K562 (cell line): ENCODE measurements at regions not wholly inside any gene's neighbourhood (a gene's known extent, or its start where the extent isn't known, plus 50 kb on each side); places are given as distances from the start of the nearest gene placed in this dataset.

Experiments
- ARID3A ChIP-seq: IDR thresholded peaks from 2 replicates; pipeline ENCODE4 v1.6.1; 2012; ENCODE audit warnings: low read depth, low read length, improper control_type of control experiment, borderline replicate concordance
- BRD4 ChIP-seq: fragments of 200-600 bp; sonication (generic); IDR thresholded peaks from 2 replicates; pipeline ENCODE4 v1.6.1; 2017; ENCODE audit warnings: inconsistent platforms
- C11orf30 ChIP-seq: fragments of 450-650 bp; IDR thresholded peaks from 2 replicates; pipeline ENCODE4 v1.6.1; 2016; ENCODE audit warnings: low read depth, mild to moderate bottlenecking
- CHD1 ChIP-seq: fragments of 200-600 bp; sonication (generic); IDR thresholded peaks from one replicate; pipeline ENCODE4 v1.6.1; 2012; ENCODE audit warnings: mild to moderate bottlenecking, moderate library complexity, low read length, inconsistent platforms
- EP400 ChIP-seq: fragments of 450-650 bp; IDR thresholded peaks from 2 replicates; pipeline ENCODE4 v1.6.1; 2017; ENCODE audit warnings: antibody characterized with exemption, mild to moderate bottlenecking, moderate library complexity
- FOXK2 ChIP-seq, 2 experiments: fragments of 450-650 bp; IDR thresholded peaks in 1 of 2; conservative IDR thresholded peaks in 1 of 2; 2 replicates each; pipeline ENCODE4 v1.6.1; 2016; ENCODE audit warnings: low read depth in 2 of 2, mild to moderate bottlenecking in 1 of 2
- GTF3C2 ChIP-seq: IDR thresholded peaks from 3 replicates; pipeline ENCODE4 v1.6.1; 2011; ENCODE audit warnings: borderline replicate concordance, mild to moderate bottlenecking, moderate library complexity; ENCODE audit not compliant: insufficient read length; ENCODE audit errors: extremely low read depth
- MEF2D ChIP-seq: conservative IDR thresholded peaks from 2 replicates; pipeline ENCODE4 v1.6.1; 2016; ENCODE audit warnings: low read depth, missing genetic modification characterization, missing compliant biosample characterization
- MYC ChIP-seq, 2 experiments: fragments of 250-450 bp in 1 of 2; sonication (Bioruptor Pico) in 1 of 2; IDR thresholded peaks; 2 replicates each; pipeline versions ENCODE4 v1.5.1 to v1.6.1; 2012 to 2021; ENCODE audit warnings: low read depth in 2 of 2, borderline replicate concordance in 1 of 2, improper control_type of control experiment in 1 of 2, low read length in 1 of 2, mild to moderate bottlenecking in 1 of 2, moderate library complexity in 1 of 2
- PRPF4 ChIP-seq: fragments of 200-400 bp; formaldehyde crosslinking; IDR thresholded peaks from one replicate; pipeline ENCODE4 v1.6.1; 2017; ENCODE audit warnings: low read length, low read depth, mild to moderate bottlenecking; ENCODE audit not compliant: insufficient read depth, poor library complexity, severe bottlenecking
- SIX5 ChIP-seq, 2 experiments: IDR thresholded peaks; 2 replicates each; pipeline ENCODE4 v1.6.1; 2011; ENCODE audit warnings: low read length in 2 of 2, borderline replicate concordance in 1 of 2, low read depth in 1 of 2, mild to moderate bottlenecking in 1 of 2, moderate library complexity in 1 of 2; ENCODE audit not compliant: insufficient read depth in 1 of 2
- TFE3 ChIP-seq: fragments of 450-650 bp; formaldehyde crosslinking; IDR thresholded peaks from 2 replicates; pipeline ENCODE4 v1.4.0; 2020; ENCODE audit warnings: mild to moderate bottlenecking, mixed read lengths
- USF1 ChIP-seq: sonication (generic); formaldehyde crosslinking; IDR thresholded peaks from 2 replicates; pipeline ENCODE4 v1.9.0; 2022; ENCODE audit warnings: mild to moderate bottlenecking, missing genetic modification reagents
- ZBTB1 ChIP-seq: sonication (generic); formaldehyde crosslinking; IDR thresholded peaks from 2 replicates; pipeline ENCODE4 v1.8.1; 2023; ENCODE audit warnings: missing genetic modification reagents, low read depth, mild to moderate bottlenecking, borderline replicate concordance
- ZBTB7A ChIP-seq: IDR thresholded peaks from 2 replicates; pipeline ENCODE4 v1.6.1; 2011; ENCODE audit warnings: low read depth, mild to moderate bottlenecking, low read length, moderate library complexity, borderline replicate concordance; ENCODE audit not compliant: control insufficient read depth
- ZNF263 ChIP-seq: sonication (generic); formaldehyde crosslinking; IDR thresholded peaks from 2 replicates; pipeline ENCODE4 v1.8.0; 2022; ENCODE audit warnings: mild to moderate bottlenecking, missing genetic modification reagents, borderline replicate concordance
- ZNF324 ChIP-seq: fragments of 250-450 bp; sonication (Bioruptor Pico); IDR thresholded peaks from 2 replicates; pipeline ENCODE4 v1.4.0; 2020; ENCODE audit warnings: mild to moderate bottlenecking

GRCh38 chr3:72144773-72145505, 360.0 kb upstream of the PROK2 start (continued):
- TF ChIP-seq ZNF263 (no peak), PRPF4 (no peak), FOXK2 (conservative IDR thresholded peaks at IDR 0.05 in 1 of 2, IDR thresholded peaks at IDR 0.05 in 1 of 2; ENCODE audit: low read depth in 2 of 2) (no peak), GTF3C2 (no peak), CHD1 (no peak), EP400 (peak; percentile 64; the same call in 1 of the 2 replicates), ZBTB1 (CRISPR knock-in tag) (no peak), USF1 (CRISPR knock-in tag) (no peak), C11orf30 (no peak), MEF2D (tag) (peak; percentile 86), ARID3A (no peak; the same call in 1 of the 2 replicates), BRD4 (peak; percentile 29; the same call in 1 of the 2 replicates), SIX5 (IDR thresholded peaks at IDR 0.05; ENCODE audit: borderline replicate concordance in 1 of 2, insufficient read depth in 1 of 2, low read depth in 1 of 2, low read length in 2 of 2) (no peak), TFE3 (CRISPR knock-in tag) (no peak), ZBTB7A (no peak), ZNF324 (CRISPR knock-in tag) (no peak), MYC (IDR thresholded peaks at IDR 0.05; ENCODE audit: low read depth, low read length) (peak; percentile 77), MYC (CRISPR knock-in tag; IDR thresholded peaks at IDR 0.05; ENCODE audit: borderline replicate concordance, low read depth) (no peak)
